OCI-LY7 (cell line): ENCODE measurements at regions not wholly inside any gene's neighbourhood (a gene's known extent, or its start where the extent isn't known, plus 50 kb on each side); places are given as distances from the start of the nearest gene placed in this dataset.

ENCODE experiments used
- BruUV-seq: library from RNA; stranded (reverse); fragments of 400-500 nt; replicated peaks from 2 replicates; lab custom pipeline; 2021; lab: Mats Ljungman, UMichigan
- CTCF ChIA-PET: fragments of 300-600 bp; sonication (Branson Sonifier 250); formaldehyde crosslinking; loops from one replicate; lab custom pipeline; 2022; ENCODE audit warnings: antibody characterized with exemption; ENCODE audit not compliant: unreplicated experiment; lab: Charles Lee
- POLR2A ChIA-PET: fragments of 300-600 bp; sonication (Branson Sonifier 250); formaldehyde crosslinking; loops from one replicate; lab custom pipeline; 2022; ENCODE audit warnings: antibody characterized with exemption; lab: Charles Lee
- DNase-seq: peaks from one replicate; pipeline ENCODE4 v3.0.0-alpha.2; 2015; ENCODE audit warnings: low spot score
- H2AFZ ChIP-seq: fragments of 200-600 bp; sonication (generic), shearing (Covaris generic); 2 replicates; pipeline ENCODE4 v1.6.1; 2014; ENCODE audit warnings: mild to moderate bottlenecking, antibody characterized with exemption, low read length, moderate library complexity
- H3K27ac ChIP-seq: fragments of 200-600 bp; sonication (generic); 2 replicates; pipeline ENCODE4 v1.5.1; 2014; ENCODE audit warnings: mixed run types, low read depth, mild to moderate bottlenecking, moderate library complexity, low read length, inconsistent platforms; ENCODE audit not compliant: poor library complexity, severe bottlenecking
- H3K36me3 ChIP-seq: fragments of 200-600 bp; sonication (generic); 2 replicates; pipeline ENCODE4 v1.6.1; 2014; ENCODE audit warnings: mild to moderate bottlenecking, antibody characterized with exemption, low read length, moderate library complexity, mixed read lengths; ENCODE audit not compliant: insufficient read depth
- H3K4me1 ChIP-seq: fragments of 200-600 bp; sonication (generic); 2 replicates; pipeline ENCODE4 v1.5.1; 2014; ENCODE audit warnings: mild to moderate bottlenecking, low read length; ENCODE audit not compliant: insufficient read depth, poor library complexity, severe bottlenecking
- H3K4me2 ChIP-seq: fragments of 200-600 bp; sonication (generic); 2 replicates; pipeline ENCODE4 v1.6.1; 2014; ENCODE audit warnings: mild to moderate bottlenecking, low read length
- H3K4me3 ChIP-seq: fragments of 200-600 bp; sonication (generic); 2 replicates; pipeline ENCODE4 v1.5.1; 2014; ENCODE audit warnings: mild to moderate bottlenecking, low read depth, low read length; ENCODE audit not compliant: poor library complexity, severe bottlenecking
- H3K79me2 ChIP-seq: fragments of 200-600 bp; sonication (generic); 2 replicates; pipeline ENCODE4 v1.6.1; 2016; ENCODE audit warnings: low read depth, mild to moderate bottlenecking, low read length, moderate library complexity, mixed read lengths; ENCODE audit not compliant: insufficient read depth
- H3K9me2 ChIP-seq: fragments of 200-600 bp; sonication (generic); 2 replicates; pipeline ENCODE4 v1.6.1; 2016; ENCODE audit warnings: mild to moderate bottlenecking, low read length, mixed read lengths; ENCODE audit not compliant: insufficient read depth
- H3K9me3 ChIP-seq: fragments of 200-600 bp; sonication (generic); 2 replicates; pipeline ENCODE4 v1.6.1; 2014; ENCODE audit warnings: mild to moderate bottlenecking, mixed run types, low read length, mixed read lengths
- H4K20me1 ChIP-seq: fragments of 200-600 bp; sonication (generic); 2 replicates; pipeline ENCODE4 v1.6.1; 2014; ENCODE audit warnings: mild to moderate bottlenecking, antibody characterized with exemption, low read length, moderate library complexity, mixed read lengths; ENCODE audit not compliant: insufficient read depth
- CTCF ChIP-seq: fragments of 200-600 bp; sonication (generic); conservative IDR thresholded peaks from 2 replicates; pipeline ENCODE4 v1.5.1; 2014; ENCODE audit warnings: mild to moderate bottlenecking, antibody characterized with exemption, low read length, moderate library complexity, mixed read lengths
- EZH2phosphoT487 ChIP-seq: fragments of 200-600 bp; sonication (generic); IDR thresholded peaks from 2 replicates; pipeline ENCODE4 v1.6.1; 2018; ENCODE audit warnings: low read depth, borderline replicate concordance, mild to moderate bottlenecking, mixed run types, antibody characterized with exemption, low read length, moderate library complexity, mixed read lengths
- intact Hi-C: fragments of 100-400 bp; cut with micrococcal nuclease; formaldehyde crosslinking; loops from one replicate; pipeline ENCODE4 v1.10.0; 2022; ENCODE audit not compliant: unreplicated experiment

GRCh38 chr2:19225931-19226330 lies 132.5 kb downstream of the OSR1 start:
- H3K4me1 ChIP-seq: no peaks in the 10 kb centered on the region
- intact Hi-C loops: no loop called here
- no peaks in the 10 kb centered on the region for H3K9me2 ChIP-seq
- DNase-seq: no peak
- ChIA-PET CTCF (no interaction called here), POLR2A (no interaction called here)
- H2AFZ ChIP-seq: no peak overlapping the region
- no peak for TF ChIP-seq EZH2phosphoT487
- no peak for TF ChIP-seq CTCF
- no peak overlapping the region for H3K27ac ChIP-seq
- BruUV-seq: no TSS peak
- no peaks in the 10 kb centered on the region for H3K9me3 ChIP-seq
- H3K4me3 ChIP-seq: no peak overlapping the region
- no peaks in the 10 kb centered on the region for H3K36me3 ChIP-seq
- H3K79me2 ChIP-seq: no peaks in the 10 kb centered on the region
- no peak overlapping the region for H3K4me2 ChIP-seq
- no peaks in the 10 kb centered on the region for H4K20me1 ChIP-seq

GRCh38 chr2:19225126-19225525 lies 133.3 kb downstream of the OSR1 start:
- ChIA-PET CTCF (no interaction called here), POLR2A (interaction anchor here (0.6 to 0.8 kb wide), 2 partner anchors 9 to 34 kb away, joined by 3 to 4 read pairs; no protein-coding TSS in a partner anchor)
- DNase-seq: no peak
- Histone ChIP-seq H3K79me2 (no peaks in the 10 kb centered on the region), H3K9me2 (no peaks in the 10 kb centered on the region), H3K9me3 (no peaks in the 10 kb centered on the region), H3K4me2 (no peak overlapping the region), H4K20me1 (no peaks in the 10 kb centered on the region), H3K36me3 (no peaks in the 10 kb centered on the region), H3K27ac (no peak overlapping the region), H3K4me3 (no peak overlapping the region), H3K4me1 (no peaks in the 10 kb centered on the region), H2AFZ (no peak overlapping the region)
- no TSS peak for BruUV-seq
- TF ChIP-seq EZH2phosphoT487 (no peak), CTCF (no peak)
- intact Hi-C loops: no loop called here

- no peak overlapping the region for H3K4me3 ChIP-seq
- no peaks in the 10 kb centered on the region for H3K79me2 ChIP-seq
- H2AFZ ChIP-seq: no peak overlapping the region
- intact Hi-C loops: no loop called here
- H3K36me3 ChIP-seq: no peaks in the 10 kb centered on the region
- no peaks in the 10 kb centered on the region for H3K9me2 ChIP-seq
- ChIA-PET POLR2A (interaction anchor here (0.8 kb wide), 1 partner anchor 10 kb away, joined by 4 read pairs; no protein-coding TSS in a partner anchor), CTCF (no interaction called here)
- no peak for DNase-seq
- no peaks in the 10 kb centered on the region for H3K9me3 ChIP-seq
- no peak overlapping the region for H3K27ac ChIP-seq
- H4K20me1 ChIP-seq: no peaks in the 10 kb centered on the region
- TF ChIP-seq CTCF (no peak), EZH2phosphoT487 (no peak)
- BruUV-seq: no TSS peak
- H3K4me1 ChIP-seq: no peaks in the 10 kb centered on the region
- H3K4me2 ChIP-seq: no peak overlapping the region
These were observed 133.9 kb downstream of the OSR1 start for GRCh38 chr2:19224486-19224885.
